Neuronal stem cell (in vitro differentiated cells): ENCODE measurements at regions not wholly inside any gene's neighbourhood (a gene's known extent, or its start where the extent isn't known, plus 50 kb on each side); places are given as distances from the start of the nearest gene placed in this dataset.

Source experiments
- DNase-seq: peaks from one replicate; pipeline ENCODE4 v3.0.0-alpha.2; 2013; ENCODE audit warnings: low spot score
- H2AFZ ChIP-seq: one replicate; pipeline ENCODE4 v1.6.1; 2013; ENCODE audit warnings: mild to moderate bottlenecking, low read length, inconsistent platforms
- H2AK5ac ChIP-seq: 2 replicates; pipeline ENCODE4 v1.6.1; 2013; ENCODE audit warnings: low read depth, mild to moderate bottlenecking, inconsistent platforms, low read length, moderate library complexity, mixed read lengths
- H2BK120ac ChIP-seq: 2 replicates; pipeline ENCODE4 v1.6.1; 2013; ENCODE audit warnings: low read depth, mild to moderate bottlenecking, inconsistent platforms, low read length, moderate library complexity, mixed read lengths
- H2BK12ac ChIP-seq: one replicate; pipeline ENCODE4 v1.6.1; 2013; ENCODE audit warnings: low read length, inconsistent platforms
- H2BK15ac ChIP-seq: 2 replicates; pipeline ENCODE4 v1.6.1; 2013; ENCODE audit warnings: mild to moderate bottlenecking, low read length, inconsistent platforms, mixed read lengths
- H2BK5ac ChIP-seq: one replicate; pipeline ENCODE4 v1.6.1; 2013; ENCODE audit warnings: inconsistent platforms, mild to moderate bottlenecking, low read length, moderate library complexity
- H3K14ac ChIP-seq: one replicate; pipeline ENCODE4 v1.6.1; 2013; ENCODE audit warnings: low read length, inconsistent platforms
- H3K18ac ChIP-seq: 2 replicates; pipeline ENCODE4 v1.6.1; 2013; ENCODE audit warnings: low read length, inconsistent platforms
- H3K23ac ChIP-seq: 2 replicates; pipeline ENCODE4 v1.6.1; 2013; ENCODE audit warnings: low read depth, mild to moderate bottlenecking, mixed read lengths, low read length, inconsistent platforms; ENCODE audit not compliant: poor library complexity
- H3K27ac ChIP-seq: replicated peaks from 3 replicates; pipeline ENCODE4 v1.5.1; 2013; ENCODE audit warnings: low read length, inconsistent platforms
- H3K27me3 ChIP-seq, 3 experiments: 2 replicates each; pipeline ENCODE4 v1.6.1; 2013; ENCODE audit warnings: low read length in 3 of 3, mild to moderate bottlenecking in 2 of 3, inconsistent platforms in 1 of 3, low read depth in 1 of 3, mixed read lengths in 1 of 3, moderate library complexity in 1 of 3; ENCODE audit not compliant: control insufficient read depth in 3 of 3, insufficient read depth in 3 of 3
- H3K36me3 ChIP-seq, 2 donors: replicated peaks in 1 of 2; 2 replicates each; pipeline ENCODE4 v1.6.1; 2013; ENCODE audit warnings: low read length in 2 of 2; ENCODE audit not compliant: control insufficient read depth in 2 of 2, insufficient read depth in 2 of 2
- H3K4ac ChIP-seq: 2 replicates; pipeline ENCODE4 v1.6.1; 2013; ENCODE audit warnings: inconsistent platforms, mild to moderate bottlenecking, low read length, moderate library complexity
- H3K4me1 ChIP-seq, 2 donors: 1 replicate in 1 of 2; 2 replicates in 1 of 2; pipeline ENCODE4 v1.6.1; 2013; ENCODE audit warnings: low read length in 2 of 2, low read depth in 1 of 2; ENCODE audit not compliant: control insufficient read depth in 2 of 2, insufficient read depth in 1 of 2
- H3K4me2 ChIP-seq: one replicate; pipeline ENCODE4 v1.6.1; 2013; ENCODE audit warnings: mild to moderate bottlenecking, low read length, inconsistent platforms; ENCODE audit not compliant: insufficient read depth, poor library complexity, severe bottlenecking
- H3K4me3 ChIP-seq, 2 donors: 2 replicates each; pipeline ENCODE4 v1.5.1; 2013; ENCODE audit warnings: low read length in 2 of 2, mild to moderate bottlenecking in 2 of 2, inconsistent platforms in 1 of 2, moderate library complexity in 1 of 2
- H3K79me1 ChIP-seq: one replicate; pipeline ENCODE4 v1.6.1; 2013; ENCODE audit warnings: low read depth, mild to moderate bottlenecking, inconsistent platforms, low read length, moderate library complexity
- H3K9ac ChIP-seq: one replicate; pipeline ENCODE4 v1.6.1; 2013; ENCODE audit warnings: mild to moderate bottlenecking, low read depth, low read length, inconsistent platforms; ENCODE audit not compliant: poor library complexity
- H3K9me3 ChIP-seq, 2 donors: replicated peaks in 1 of 2; 2 replicates each; pipeline versions ENCODE3 to v1.6.1; 2013; ENCODE audit warnings: low read length in 2 of 2, mild to moderate bottlenecking in 2 of 2, inconsistent platforms in 1 of 2, low read depth in 1 of 2, mixed read lengths in 1 of 2, moderate library complexity in 1 of 2; ENCODE audit not compliant: control insufficient read depth in 2 of 2, insufficient read depth in 1 of 2
- H4K8ac ChIP-seq: one replicate; pipeline ENCODE4 v1.6.1; 2013; ENCODE audit warnings: low read depth, mild to moderate bottlenecking, inconsistent platforms, low read length, moderate library complexity
- H4K91ac ChIP-seq: one replicate; pipeline ENCODE4 v1.6.1; 2013; ENCODE audit warnings: low read length, low read depth, mild to moderate bottlenecking, inconsistent platforms; ENCODE audit not compliant: poor library complexity
- WGBS, 2 donors: extraction: QIAGEN DNeasy Blood & Tissue Kit; methylation state at CpG; one replicate each; pipeline ENCODE4 v1.1.7; 2013; ENCODE audit warnings: missing lambda C conversion rate in 2 of 2, mixed read lengths in 1 of 2; ENCODE audit not compliant: insufficient read length in 2 of 2, insufficient replicate concordance in 1 of 2; ENCODE audit errors: extremely low coverage in 2 of 2; 5-methylcytosine and 5-hydroxymethylcytosine counted together

GRCh38 chr10:4230036-4230435 is 445.0 kb upstream of the KLF6 start:
- Histone ChIP-seq H3K9me3 (peaks cover 0 to 9% of the 10 kb centered on the region in 2 donors), H3K4ac (no peak overlapping the region), H3K9ac (no peak overlapping the region), H3K14ac (no peak overlapping the region), H2AFZ (no peak overlapping the region), H2BK15ac (no peak overlapping the region), H3K79me1 (no peaks in the 10 kb centered on the region), H3K4me1 (no peaks in the 10 kb centered on the region), H2BK12ac (no peak overlapping the region), H3K4me3 (no peak overlapping the region), H2BK120ac (no peak overlapping the region), H2BK5ac (no peak overlapping the region), H3K18ac (no peak overlapping the region), H3K4me2 (no peak overlapping the region), H4K91ac (no peak overlapping the region), H4K8ac (no peak overlapping the region), H2AK5ac (no peak overlapping the region), H3K23ac (no peak overlapping the region), H3K36me3 (no peaks in the 10 kb centered on the region), H3K27ac (no peak overlapping the region), H3K27me3 (no peaks in the 10 kb centered on the region)
- DNase-seq, result no peak
- WGBS, 2 donors, result no CpG with 5 or more reads among the region's 1 CpG

DNA sequence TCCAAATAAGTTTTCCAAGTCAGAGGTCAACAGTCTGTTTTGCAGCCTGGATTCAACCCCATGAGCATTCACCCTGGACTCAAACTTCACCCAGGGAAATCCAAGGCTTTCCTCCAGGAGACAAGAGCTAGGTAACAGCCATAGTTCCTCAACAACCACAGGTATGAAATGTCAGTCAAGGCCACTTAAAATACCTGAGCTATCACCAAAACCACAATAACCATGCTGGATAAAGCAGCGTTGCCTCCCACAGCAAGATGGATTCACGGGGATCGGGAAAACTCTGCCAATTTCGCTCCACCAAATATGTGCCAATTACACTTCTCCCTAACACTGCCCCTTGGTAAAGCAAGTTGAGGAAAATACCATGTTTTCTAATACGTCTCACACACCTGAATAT is 444.1 kb upstream of the KLF6 start:
- no CpG with 5 or more reads among the region's 5 CpGs for WGBS, 2 donors
- Histone ChIP-seq H2BK120ac (no peak overlapping the region), H3K14ac (no peak overlapping the region), H4K91ac (no peak overlapping the region), H3K4me2 (no peak overlapping the region), H2BK5ac (no peak overlapping the region), H3K4ac (no peak overlapping the region), H3K23ac (no peak overlapping the region), H3K4me3 (no peak overlapping the region), H3K79me1 (no peaks in the 10 kb centered on the region), H3K36me3 (no peaks in the 10 kb centered on the region), H2AK5ac (no peak overlapping the region), H3K27ac (no peak overlapping the region), H3K9ac (no peak overlapping the region), H3K27me3 (no peaks in the 10 kb centered on the region), H2AFZ (no peak overlapping the region), H3K18ac (no peak overlapping the region), H2BK15ac (no peak overlapping the region), H3K4me1 (no peaks in the 10 kb centered on the region), H2BK12ac (no peak overlapping the region), H3K9me3 (peaks cover 0 to 9% of the 10 kb centered on the region in 2 donors), H4K8ac (no peak overlapping the region)
- no peak for DNase-seq

DNA sequence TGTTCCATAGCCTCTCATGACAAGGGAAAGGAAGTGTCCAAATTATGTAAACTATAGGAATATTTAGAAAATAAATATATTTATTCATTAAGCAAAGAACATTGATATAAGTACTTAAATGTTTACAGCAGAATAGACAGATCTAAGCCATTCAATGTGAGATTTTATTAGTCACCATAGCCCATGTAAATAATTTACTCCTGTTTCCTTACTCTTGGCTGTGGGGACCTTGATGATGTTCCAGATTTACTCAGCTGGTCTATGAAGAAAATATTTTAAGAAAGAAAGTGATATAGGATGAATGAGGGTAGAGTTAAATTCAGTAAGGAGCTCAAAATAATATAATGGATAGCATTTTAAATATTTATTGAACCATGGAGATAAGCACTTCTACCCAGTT is 442.6 kb upstream of the KLF6 start:
- no peaks in the 10 kb centered on the region for H3K4me1 ChIP-seq
- no peak overlapping the region for H2AFZ ChIP-seq
- H3K79me1 ChIP-seq, result no peaks in the 10 kb centered on the region
- no peak overlapping the region for H4K8ac ChIP-seq
- no peak overlapping the region for H3K4me2 ChIP-seq
- no peaks in the 10 kb centered on the region for H3K36me3 ChIP-seq
- H2AK5ac ChIP-seq, result no peak overlapping the region
- no peak overlapping the region for H3K9ac ChIP-seq
- no peak overlapping the region for H2BK120ac ChIP-seq
- no peak overlapping the region for H2BK5ac ChIP-seq
- H3K27ac ChIP-seq, result no peak overlapping the region
- DNase-seq, result no peak
- no peaks in the 10 kb centered on the region for H3K27me3 ChIP-seq
- H3K4me3 ChIP-seq, result no peak overlapping the region
- peaks cover 0 to 3% of the 10 kb centered on the region in 2 donors for H3K9me3 ChIP-seq
- no peak overlapping the region for H3K4ac ChIP-seq
- no peak overlapping the region for H3K18ac ChIP-seq
- H2BK15ac ChIP-seq, result no peak overlapping the region
- no peak overlapping the region for H2BK12ac ChIP-seq
- no peak overlapping the region for H4K91ac ChIP-seq
- H3K14ac ChIP-seq, result no peak overlapping the region
- no peak overlapping the region for H3K23ac ChIP-seq

GRCh38 chr10:4226941-4227540 is 442.0 kb upstream of the KLF6 start:
- Histone ChIP-seq H2BK5ac (no peak overlapping the region), H2BK120ac (no peak overlapping the region), H3K27ac (no peak overlapping the region), H4K91ac (no peak overlapping the region), H2AK5ac (no peak overlapping the region), H3K9me3 (no peaks in the 10 kb centered on the region), H3K4me2 (no peak overlapping the region), H3K18ac (no peak overlapping the region), H3K4me1 (no peaks in the 10 kb centered on the region), H3K79me1 (no peaks in the 10 kb centered on the region), H2AFZ (no peak overlapping the region), H3K9ac (no peak overlapping the region), H2BK12ac (no peak overlapping the region), H3K23ac (no peak overlapping the region), H3K36me3 (no peaks in the 10 kb centered on the region), H3K4me3 (no peak overlapping the region), H4K8ac (no peak overlapping the region), H3K14ac (no peak overlapping the region), H2BK15ac (no peak overlapping the region), H3K4ac (no peak overlapping the region), H3K27me3 (no peaks in the 10 kb centered on the region)
- DNase-seq, result no peak
- WGBS, 2 donors, result no CpG with 5 or more reads among the region's 4 CpGs
